ENCODE measurements at regions not wholly inside any gene's neighbourhood (a gene's known extent, or its start where the extent isn't known, plus 50 kb on each side); places are given as distances from the start of the nearest gene placed in this dataset.
"Not testable (repeated sequence)": the region's sequence is repeated elsewhere in the genome, so short reads cannot be mapped to it uniquely, and the experiment has no call there.

- H3K4me3 Mint-ChIP-seq; H3K27ac Mint-ChIP-seq; H3K4me1 Mint-ChIP-seq (ENCODE audit: low read depth); H3K36me3 Mint-ChIP-seq (ENCODE audit: low read depth); H3K9me3 Mint-ChIP-seq; H3K27me3 Mint-ChIP-seq (ENCODE audit: low read depth): not testable (repeated sequence)
Measured at GRCh38 chrY:7588176-7588575, 676.6 kb upstream of the AMELY start.

- H3K27ac Mint-ChIP-seq, result no peak overlapping the region
- H3K9me3 Mint-ChIP-seq, result no peaks in the 10 kb centered on the region
- no peaks in the 10 kb centered on the region for H3K36me3 Mint-ChIP-seq (ENCODE audit: low read depth)
- no peak overlapping the region for H3K4me3 Mint-ChIP-seq
- H3K27me3 Mint-ChIP-seq (ENCODE audit: low read depth), result no peaks in the 10 kb centered on the region
- no peaks in the 10 kb centered on the region for H3K4me1 Mint-ChIP-seq (ENCODE audit: low read depth)
Measured at GRCh38 chrY:7562541-7562940, 651.0 kb upstream of the AMELY start.

- no peak overlapping the region for H3K4me3 Mint-ChIP-seq
- no peak overlapping the region for H3K27ac Mint-ChIP-seq
- H3K27me3 Mint-ChIP-seq (ENCODE audit: low read depth), result no peaks in the 10 kb centered on the region
- no peaks in the 10 kb centered on the region for H3K9me3 Mint-ChIP-seq
- H3K4me1 Mint-ChIP-seq (ENCODE audit: low read depth), result no peaks in the 10 kb centered on the region
- no peaks in the 10 kb centered on the region for H3K36me3 Mint-ChIP-seq (ENCODE audit: low read depth)
Measured at GRCh38 chrY:7557675-7558074, 646.1 kb upstream of the AMELY start.

DNA sequence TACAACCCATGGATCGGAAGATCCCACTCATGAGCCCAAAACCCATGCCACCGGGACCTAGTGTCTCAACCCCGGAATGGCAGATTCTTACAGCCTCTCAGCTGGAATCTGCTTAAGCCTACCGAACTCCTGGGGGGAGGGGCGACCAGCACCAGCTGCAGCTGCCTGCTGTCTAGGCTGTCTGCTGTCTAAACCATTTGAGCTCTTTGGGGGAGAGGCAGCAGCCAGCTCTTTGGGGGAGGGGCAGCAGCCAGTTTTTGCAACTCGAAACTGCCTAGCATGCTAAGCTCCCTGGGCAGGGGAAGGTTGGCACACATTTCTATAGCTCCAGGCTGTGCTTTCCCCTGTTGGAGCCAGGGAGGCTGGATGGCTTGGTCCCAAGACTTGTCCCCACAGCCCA is 643.5 kb upstream of the AMELY start:
- Mint-ChIP-seq H3K27me3 (ENCODE audit: low read depth) (no peaks in the 10 kb centered on the region), H3K36me3 (ENCODE audit: low read depth) (no peaks in the 10 kb centered on the region), H3K9me3 (no peaks in the 10 kb centered on the region), H3K4me3 (no peak overlapping the region), H3K27ac (no peak overlapping the region), H3K4me1 (ENCODE audit: low read depth) (no peaks in the 10 kb centered on the region)

- H3K9me3 Mint-ChIP-seq, result no peaks in the 10 kb centered on the region
- no peaks in the 10 kb centered on the region for H3K27me3 Mint-ChIP-seq (ENCODE audit: low read depth)
- no peaks in the 10 kb centered on the region for H3K36me3 Mint-ChIP-seq (ENCODE audit: low read depth)
- H3K27ac Mint-ChIP-seq, result no peak overlapping the region
- H3K4me3 Mint-ChIP-seq, result no peak overlapping the region
- no peaks in the 10 kb centered on the region for H3K4me1 Mint-ChIP-seq (ENCODE audit: low read depth)
Measured at GRCh38 chrY:7545060-7545459, 633.5 kb upstream of the AMELY start.

- Mint-ChIP-seq H3K4me3 (no peak overlapping the region), H3K36me3 (ENCODE audit: low read depth) (no peaks in the 10 kb centered on the region), H3K27ac (no peak overlapping the region), H3K27me3 (ENCODE audit: low read depth) (no peaks in the 10 kb centered on the region), H3K9me3 (no peaks in the 10 kb centered on the region), H3K4me1 (ENCODE audit: low read depth) (no peaks in the 10 kb centered on the region)
Measured at GRCh38 chrY:7544172-7544770, 632.7 kb upstream of the AMELY start.

GRCh38 chrY:7543506-7543905 is 632.0 kb upstream of the AMELY start:
- Mint-ChIP-seq H3K4me3 (no peak overlapping the region), H3K4me1 (ENCODE audit: low read depth) (no peaks in the 10 kb centered on the region), H3K27ac (no peak overlapping the region), H3K27me3 (ENCODE audit: low read depth) (no peaks in the 10 kb centered on the region), H3K36me3 (ENCODE audit: low read depth) (no peaks in the 10 kb centered on the region), H3K9me3 (no peaks in the 10 kb centered on the region)

GRCh38 chrY:7542256-7542858 is 630.8 kb upstream of the AMELY start:
- Mint-ChIP-seq H3K27ac (no peak overlapping the region), H3K4me3 (no peak overlapping the region), H3K9me3 (no peaks in the 10 kb centered on the region)

DNA sequence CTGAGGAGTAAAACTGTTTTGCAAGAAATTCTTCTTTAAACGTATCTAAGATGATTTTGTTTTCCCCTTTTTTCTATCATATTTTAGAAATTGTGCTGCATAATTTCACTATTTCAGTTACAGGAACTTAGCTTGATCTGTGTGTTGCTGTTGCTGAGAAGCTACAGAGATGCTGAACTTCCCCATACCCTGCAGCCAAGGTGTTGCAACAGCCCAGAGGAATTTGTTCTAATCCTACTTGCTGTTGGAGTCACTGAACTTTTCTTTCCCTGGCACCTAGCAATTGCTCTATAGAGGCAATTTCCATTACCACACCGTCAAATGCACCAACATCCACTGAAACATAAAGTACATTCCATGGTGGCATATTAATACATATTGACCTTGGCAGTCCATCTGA is 617.8 kb upstream of the AMELY start:
- Mint-ChIP-seq H3K27ac (no peak overlapping the region), H3K4me3 (no peak overlapping the region), H3K27me3 (ENCODE audit: low read depth) (no peaks in the 10 kb centered on the region), H3K9me3 (no peaks in the 10 kb centered on the region), H3K36me3 (ENCODE audit: low read depth) (no peaks in the 10 kb centered on the region), H3K4me1 (ENCODE audit: low read depth) (no peaks in the 10 kb centered on the region)

More at GRCh38 chrY:7542256-7542858, 630.8 kb upstream of the AMELY start:
- no peaks in the 10 kb centered on the region for H3K4me1 Mint-ChIP-seq (ENCODE audit: low read depth)
- H3K36me3 Mint-ChIP-seq (ENCODE audit: low read depth), result no peaks in the 10 kb centered on the region
- no peaks in the 10 kb centered on the region for H3K27me3 Mint-ChIP-seq (ENCODE audit: low read depth)

DNA sequence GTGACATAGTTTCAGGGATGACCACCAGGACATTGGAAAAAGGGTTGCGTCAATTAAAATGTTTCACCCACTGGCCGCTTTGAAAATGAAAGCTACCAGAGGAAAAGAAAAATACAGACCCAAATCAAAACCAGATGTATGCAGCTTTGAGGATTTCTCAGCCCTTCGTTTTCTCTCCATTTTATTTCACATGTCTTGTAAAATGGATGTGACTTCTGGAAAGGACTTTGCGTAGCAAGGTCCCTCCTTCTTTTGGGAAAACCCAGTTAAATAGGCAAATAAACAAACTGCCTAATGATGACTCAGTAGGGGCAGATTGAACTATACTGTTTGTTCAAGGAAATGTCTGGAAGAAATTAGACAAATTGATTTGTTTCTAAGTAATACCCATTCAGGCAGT is 616.0 kb upstream of the AMELY start:
- H3K4me3 Mint-ChIP-seq; H3K27me3 Mint-ChIP-seq (ENCODE audit: low read depth); H3K9me3 Mint-ChIP-seq; H3K36me3 Mint-ChIP-seq (ENCODE audit: low read depth); H3K27ac Mint-ChIP-seq; H3K4me1 Mint-ChIP-seq (ENCODE audit: low read depth): not testable (repeated sequence)

- Mint-ChIP-seq H3K9me3 (no peaks in the 10 kb centered on the region), H3K4me3 (no peak overlapping the region), H3K27me3 (ENCODE audit: low read depth) (no peaks in the 10 kb centered on the region), H3K36me3 (ENCODE audit: low read depth) (no peaks in the 10 kb centered on the region), H3K27ac (no peak overlapping the region), H3K4me1 (ENCODE audit: low read depth) (no peaks in the 10 kb centered on the region)
Measured at GRCh38 chrY:7518387-7518786, 606.8 kb upstream of the AMELY start.

DNA sequence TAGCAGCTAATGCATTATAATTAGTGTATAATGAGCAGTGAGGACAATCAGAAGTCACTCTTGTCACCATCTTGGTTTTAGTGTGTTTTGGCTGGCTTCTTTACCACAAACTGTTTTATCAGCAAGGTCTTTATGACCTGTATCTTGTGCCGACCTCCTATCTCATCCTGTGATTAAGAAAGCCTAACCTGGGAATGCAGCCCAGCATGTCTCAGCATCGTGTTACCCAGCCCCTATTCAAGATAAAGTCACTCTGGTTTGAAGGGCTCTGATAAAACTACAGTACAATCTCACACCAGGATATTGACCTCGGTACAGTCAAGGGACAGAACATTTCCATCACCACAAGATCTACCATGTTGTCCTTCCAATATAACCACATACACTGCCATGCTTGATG is 604.7 kb upstream of the AMELY start:
- Mint-ChIP-seq H3K4me3 (no peak overlapping the region), H3K36me3 (ENCODE audit: low read depth) (no peaks in the 10 kb centered on the region), H3K27ac (no peak overlapping the region), H3K4me1 (ENCODE audit: low read depth) (no peaks in the 10 kb centered on the region), H3K27me3 (ENCODE audit: low read depth) (no peaks in the 10 kb centered on the region), H3K9me3 (peaks cover 8% of the 10 kb centered on the region)

DNA sequence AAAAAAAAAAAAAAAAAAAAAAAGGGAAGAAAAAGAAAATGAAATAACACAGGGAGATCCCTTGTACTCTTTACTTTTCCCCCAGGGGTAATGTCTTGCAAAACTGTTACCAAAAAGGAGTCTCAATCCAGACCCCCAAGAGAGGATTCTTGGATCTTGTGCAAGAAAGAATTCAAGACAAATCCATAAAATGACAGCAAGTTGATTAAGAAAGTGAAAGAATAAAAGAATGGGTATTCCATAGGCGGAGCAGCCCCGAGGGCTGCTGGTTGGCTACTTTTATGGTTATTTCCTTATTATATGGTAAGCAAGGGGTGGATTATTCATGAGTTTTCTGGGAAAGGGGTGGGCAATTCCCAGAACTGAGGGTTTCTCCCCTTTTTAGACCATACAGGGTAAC is 604.3 kb upstream of the AMELY start:
- no peaks in the 10 kb centered on the region for H3K36me3 Mint-ChIP-seq (ENCODE audit: low read depth)
- H3K27ac Mint-ChIP-seq, result no peak overlapping the region
- H3K4me3 Mint-ChIP-seq, result no peak overlapping the region
- H3K27me3 Mint-ChIP-seq (ENCODE audit: low read depth), result no peaks in the 10 kb centered on the region
- H3K9me3 Mint-ChIP-seq, result peaks cover 8% of the 10 kb centered on the region
- H3K4me1 Mint-ChIP-seq (ENCODE audit: low read depth), result no peaks in the 10 kb centered on the region

GRCh38 chrY:7502896-7503295 is 591.3 kb upstream of the AMELY start:
- H3K9me3 Mint-ChIP-seq, result no peaks in the 10 kb centered on the region
- no peaks in the 10 kb centered on the region for H3K36me3 Mint-ChIP-seq (ENCODE audit: low read depth)
- no peak overlapping the region for H3K27ac Mint-ChIP-seq
- no peaks in the 10 kb centered on the region for H3K4me1 Mint-ChIP-seq (ENCODE audit: low read depth)
- H3K27me3 Mint-ChIP-seq (ENCODE audit: low read depth), result peaks cover under 1% of the 10 kb centered on the region
- no peak overlapping the region for H3K4me3 Mint-ChIP-seq

GRCh38 chrY:7501236-7501635 is 589.7 kb upstream of the AMELY start:
- Mint-ChIP-seq H3K4me3 (no peak overlapping the region), H3K27ac (no peak overlapping the region), H3K4me1 (ENCODE audit: low read depth) (no peaks in the 10 kb centered on the region), H3K36me3 (ENCODE audit: low read depth) (no peaks in the 10 kb centered on the region), H3K27me3 (ENCODE audit: low read depth) (peaks cover 3% of the 10 kb centered on the region), H3K9me3 (no peaks in the 10 kb centered on the region)

GRCh38 chrY:7496001-7496400 is 584.4 kb upstream of the AMELY start:
- H3K27ac Mint-ChIP-seq, result no peak overlapping the region
- H3K4me1 Mint-ChIP-seq (ENCODE audit: low read depth), result no peaks in the 10 kb centered on the region
- H3K4me3 Mint-ChIP-seq, result no peak overlapping the region
- H3K27me3 Mint-ChIP-seq (ENCODE audit: low read depth), result peaks cover 3% of the 10 kb centered on the region
- H3K9me3 Mint-ChIP-seq, result no peaks in the 10 kb centered on the region
- H3K36me3 Mint-ChIP-seq (ENCODE audit: low read depth), result no peaks in the 10 kb centered on the region

Data from T-helper 1 cell treated with Interleukin-12 subunit alpha and Interleukin-12 subunit beta and Interleukin-4 antibody, amounts not matched to agents 30 μg/mL and 1 μg/mL, for 36 hours (primary cell).